Ureter (tissue), 1 donor: ENCODE measurements at regions not wholly inside any gene's neighbourhood (a gene's known extent, or its start where the extent isn't known, plus 50 kb on each side); places are given as distances from the start of the nearest gene placed in this dataset.
A peak's percentile ranks its signal among the peaks of the same experiment; 100 is the strongest.
"Not testable (repeated sequence)": the region's sequence is repeated elsewhere in the genome, so short reads cannot be mapped to it uniquely, and the experiment has no call there.

Experiments
- DNase-seq: peaks from one replicate; pipeline ENCODE4 v3.0.0-alpha.2; 2020; ENCODE audit warnings: low spot score
- donor health status: DM: yes; HTN: yes; CAD: no.

- DNase-seq, result no peak
Observed at GRCh38 chr3:8421711-8422110, 79.9 kb upstream of the LMCD1 start.

- no peak for DNase-seq
Observed at GRCh38 chr3:8423307-8423706, 78.3 kb upstream of the LMCD1 start.

- DNase-seq, result no peak
Observed at GRCh38 chr3:8424281-8424680, 77.3 kb upstream of the LMCD1 start.

- no peak for DNase-seq
Observed at GRCh38 chr3:8436661-8437287, 64.8 kb upstream of the LMCD1 start.

GRCh38 chr3:8438507-8439079, 63.0 kb upstream of the LMCD1 start:
- no peak for DNase-seq

GRCh38 chr3:8440142-8440541, 61.5 kb upstream of the LMCD1 start:
- not testable (repeated sequence) for DNase-seq

GRCh38 chr3:8441969-8442559, 59.6 kb upstream of the LMCD1 start:
- DNase-seq, result no peak

- no peak for DNase-seq
Observed at GRCh38 chr3:8442993-8443650, 58.5 kb upstream of the LMCD1 start.

- peak; percentile 91 for DNase-seq
Observed at GRCh38 chr3:8443829-8444791, 57.5 kb upstream of the LMCD1 start.

GRCh38 chr3:8444883-8445282, 56.7 kb upstream of the LMCD1 start:
- DNase-seq, result no peak

GRCh38 chr3:8445861-8446260, 55.8 kb upstream of the LMCD1 start:
- DNase-seq, result no peak

GRCh38 chr3:8446845-8447244, 54.8 kb upstream of the LMCD1 start:
- no peak for DNase-seq

GRCh38 chr3:8450618-8451017, 51.0 kb upstream of the LMCD1 start:
- DNase-seq, result no peak

- no peak for DNase-seq
Observed at GRCh38 chr3:8451696-8452095, 49.9 kb upstream of the LMCD1 start.
